ENCODE measurements at regions not wholly inside any gene's neighbourhood (a gene's known extent, or its start where the extent isn't known, plus 50 kb on each side); places are given as distances from the start of the nearest gene placed in this dataset.

DNA sequence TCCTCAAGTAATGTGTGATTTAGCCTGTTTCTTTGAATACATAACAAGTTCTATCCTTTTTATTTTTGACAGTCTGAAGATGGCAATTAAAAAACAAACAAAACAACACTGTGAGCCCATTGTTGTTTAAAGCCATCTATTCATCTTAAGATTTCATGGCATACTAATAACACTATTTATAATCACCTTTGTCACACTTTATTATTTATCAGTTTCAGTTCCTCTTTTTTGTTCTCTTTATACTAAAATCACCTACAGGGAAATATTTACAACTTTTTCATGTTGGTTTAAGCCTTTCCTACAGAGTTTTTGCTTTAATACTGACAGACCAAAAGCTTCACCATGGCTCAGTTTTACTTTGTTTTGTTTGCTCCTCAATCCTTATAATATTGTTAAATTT, 247.4 kb upstream of the CTSO start:
- DNase-seq, result no peak

DNA sequence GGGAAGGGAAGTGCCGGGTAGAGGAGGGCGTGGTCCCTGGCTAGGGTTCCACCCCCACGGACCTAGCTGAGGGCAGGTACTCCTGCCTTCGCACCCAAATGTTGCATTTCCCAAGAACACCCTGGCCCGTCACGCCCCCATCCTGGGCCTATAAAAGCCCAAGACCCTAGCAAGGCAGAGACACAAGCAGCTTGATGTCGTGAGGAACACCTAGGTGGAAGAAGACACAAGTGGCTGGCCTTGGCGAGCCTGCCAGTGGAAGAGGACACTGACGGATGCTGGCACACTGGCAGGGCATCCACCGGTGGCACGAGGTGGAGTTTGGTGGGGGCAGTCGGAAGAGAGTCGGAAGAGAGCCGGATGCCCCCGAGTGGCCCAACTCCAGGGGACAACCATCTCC, 244.8 kb upstream of the CTSO start:
- no peak for DNase-seq

DNA sequence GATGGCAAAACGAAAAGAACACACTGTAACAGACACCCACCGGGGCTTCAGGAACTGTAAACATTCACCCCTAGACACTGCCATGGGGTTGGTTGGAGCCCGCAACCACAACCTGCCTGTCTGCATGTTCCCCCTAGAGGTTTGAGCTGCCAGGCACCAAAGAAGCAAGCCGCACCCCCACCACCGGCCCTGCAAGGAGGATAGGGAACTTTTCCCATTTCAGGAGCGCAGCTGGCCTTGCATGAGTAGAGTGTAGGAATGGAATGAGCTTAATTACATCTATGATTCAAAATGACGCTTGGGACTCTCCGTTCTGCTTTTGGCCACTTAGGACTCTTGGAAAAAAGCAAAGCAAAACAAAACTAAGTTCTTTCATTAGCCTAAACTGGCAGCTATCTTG, 243.6 kb upstream of the CTSO start:
- DNase-seq, result no peak

DNA sequence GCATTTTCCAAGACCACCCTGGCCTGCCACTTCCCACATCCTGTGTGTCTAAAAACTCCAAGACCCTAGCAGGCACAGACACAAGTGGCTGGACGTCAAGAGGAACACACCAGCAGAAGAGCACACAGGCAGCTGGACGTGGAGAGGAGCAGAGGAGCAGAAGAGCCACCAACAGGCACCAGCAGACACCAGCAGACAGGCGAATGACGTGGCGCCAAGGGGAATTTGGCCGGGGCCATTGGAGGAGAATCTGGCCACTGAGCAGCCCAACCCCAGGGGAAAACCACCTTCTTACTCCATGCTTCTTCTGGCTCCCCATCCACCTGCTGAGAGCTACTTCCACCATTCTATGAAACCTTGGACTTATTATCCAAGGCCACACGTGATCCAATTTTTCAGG, 243.1 kb upstream of the CTSO start:
- no peak for DNase-seq

DNA sequence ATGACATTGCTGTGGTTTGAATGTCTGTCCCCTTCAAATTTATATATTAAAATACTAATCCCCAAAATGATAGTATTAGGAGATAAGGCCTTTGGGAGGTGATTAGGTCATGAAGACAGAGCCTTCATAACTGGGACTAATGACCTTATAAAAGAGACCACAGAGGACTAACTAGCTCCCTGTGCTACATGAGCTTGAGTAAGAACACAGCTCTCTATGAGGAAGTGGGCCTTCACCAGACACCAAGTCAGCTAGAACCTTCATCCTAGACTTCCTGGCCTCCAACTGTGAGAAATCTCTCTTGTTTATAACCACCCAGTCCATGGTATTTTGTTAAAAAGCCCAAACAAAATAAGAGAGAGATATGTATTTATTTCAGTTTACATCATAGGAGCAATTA, 242.2 kb upstream of the CTSO start:
- DNase-seq, result no peak

DNA sequence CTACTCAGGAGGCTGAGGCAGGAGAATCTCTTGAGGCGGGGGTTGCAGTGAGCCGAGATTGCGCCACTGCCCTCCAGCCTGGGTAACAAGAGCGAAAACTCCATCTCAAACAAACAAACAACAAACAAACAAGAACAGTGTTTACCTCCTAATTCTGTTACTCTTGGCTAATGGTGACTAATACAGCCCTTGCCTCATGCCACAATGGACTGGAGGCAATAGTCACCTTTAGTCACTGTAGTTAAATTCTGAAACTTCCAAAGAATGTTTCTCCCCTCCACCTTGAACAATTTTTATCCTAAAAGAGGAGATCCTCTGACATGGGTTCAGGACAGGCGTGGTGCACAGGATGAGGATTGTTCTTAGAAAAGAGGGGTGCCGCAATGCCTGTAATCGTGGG, 241.2 kb upstream of the CTSO start:
- no peak for DNase-seq

DNA sequence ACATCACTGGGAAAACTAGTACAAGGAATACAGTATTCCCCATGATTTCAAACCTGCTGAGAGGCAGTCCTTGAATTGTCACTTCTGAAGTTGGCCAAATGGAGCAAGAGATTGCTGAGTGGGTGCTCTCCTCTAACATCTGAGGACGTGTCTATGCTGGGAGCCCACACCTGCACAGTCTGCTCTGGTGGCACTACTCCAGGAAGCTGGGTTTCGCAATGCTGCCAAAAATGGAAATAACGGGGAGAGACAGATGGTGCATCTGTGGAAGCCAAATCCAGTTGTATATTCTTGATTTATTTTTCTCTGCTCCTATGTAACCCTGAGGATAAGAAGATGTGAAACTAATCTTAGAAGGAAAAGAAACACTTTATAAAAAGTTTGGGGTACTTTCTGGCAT, 240.1 kb upstream of the CTSO start:
- DNase-seq, result no peak

DNA sequence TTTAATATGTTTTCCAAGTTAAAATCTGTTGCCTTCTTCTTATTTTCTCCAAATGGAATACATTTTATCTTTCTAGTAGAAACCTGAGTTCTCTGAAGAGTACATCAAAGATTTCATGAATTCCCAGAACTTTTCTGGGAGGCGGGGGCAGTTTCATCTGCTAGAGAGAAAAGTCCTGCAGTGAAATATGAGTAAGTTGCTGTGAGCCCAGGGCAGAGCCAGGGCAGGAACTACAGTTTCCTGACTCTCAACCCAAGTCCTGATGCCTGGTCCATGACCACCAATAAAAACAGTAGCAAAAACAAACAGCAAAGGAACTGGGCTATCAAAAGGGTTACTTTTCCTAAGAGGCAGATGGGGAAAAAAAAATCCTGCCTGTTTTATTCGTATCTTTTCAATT, 239.4 kb upstream of the CTSO start:
- no peak for DNase-seq

DNA sequence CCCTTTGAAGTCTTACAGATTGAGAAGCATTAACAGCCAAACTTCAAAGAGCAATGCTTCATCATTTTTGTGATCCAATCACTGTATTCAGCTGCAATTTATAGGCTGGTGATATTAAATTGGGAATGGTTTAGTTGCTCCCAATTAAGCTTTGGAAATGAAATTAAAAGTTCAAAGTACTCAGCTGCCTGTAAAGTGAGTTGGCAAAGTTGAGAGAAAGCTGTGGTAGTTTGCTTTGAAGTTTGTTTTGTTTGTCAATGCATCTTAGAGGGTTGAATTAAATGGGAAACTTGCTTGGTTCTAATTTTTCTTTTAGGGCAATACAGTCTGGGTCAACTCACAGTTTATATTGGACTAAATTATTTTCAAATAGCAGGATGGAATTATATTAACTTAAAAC, 238.4 kb upstream of the CTSO start:
- no peak for DNase-seq

DNA sequence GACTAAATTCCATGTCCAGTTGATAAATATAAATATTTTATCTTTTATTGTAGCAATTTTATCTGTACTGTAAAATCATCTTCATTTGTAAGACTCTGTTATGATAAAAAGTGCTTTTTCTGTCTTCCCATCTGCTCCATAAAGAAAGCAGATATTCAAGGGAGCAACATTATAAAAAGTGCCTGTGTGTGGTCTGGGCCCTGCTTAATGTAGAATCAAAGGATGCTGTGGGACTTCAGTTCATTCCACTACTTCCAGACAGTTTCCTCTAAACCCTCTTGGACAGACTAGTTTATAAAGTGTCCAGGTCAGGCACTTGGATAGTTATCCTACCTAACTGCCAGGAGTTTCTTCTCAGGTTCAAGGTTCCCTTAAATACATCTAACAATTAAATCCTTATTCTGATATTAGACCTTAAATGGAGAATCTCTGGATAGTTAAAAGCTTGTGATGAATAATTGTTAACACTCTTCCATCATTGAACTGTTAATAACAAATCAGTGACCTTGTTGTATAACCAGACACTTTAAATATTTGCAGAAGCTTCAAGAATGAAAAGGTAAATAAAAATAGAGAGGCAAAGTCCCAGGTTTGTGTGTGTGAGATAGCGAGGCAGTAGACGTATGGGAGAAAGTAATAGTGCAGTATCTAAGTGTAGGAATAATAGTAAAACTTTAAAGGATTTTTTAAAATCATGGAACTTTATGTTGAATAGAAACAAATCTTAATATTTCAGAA, 237.5 kb upstream of the CTSO start:
- DNase-seq, result no peak

DNA sequence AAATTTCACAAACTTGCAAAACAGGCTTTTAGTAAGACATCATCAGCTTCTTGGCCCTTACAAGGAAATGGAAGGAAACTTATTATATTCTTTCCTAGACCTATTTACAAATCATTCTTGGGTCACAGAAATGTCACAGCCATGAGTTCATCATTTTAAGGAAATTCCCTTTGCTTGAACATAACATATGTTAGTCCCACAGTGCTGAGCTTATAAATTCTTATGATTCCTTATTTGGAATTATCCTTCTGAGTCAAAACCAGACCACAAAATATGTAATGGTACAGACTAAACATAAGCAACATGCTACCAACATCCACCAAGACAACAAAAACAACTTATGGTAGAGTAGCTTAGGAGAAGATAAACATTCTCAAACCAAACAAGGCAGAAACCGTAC, 236.9 kb upstream of the CTSO start:
- no peak for DNase-seq

DNA sequence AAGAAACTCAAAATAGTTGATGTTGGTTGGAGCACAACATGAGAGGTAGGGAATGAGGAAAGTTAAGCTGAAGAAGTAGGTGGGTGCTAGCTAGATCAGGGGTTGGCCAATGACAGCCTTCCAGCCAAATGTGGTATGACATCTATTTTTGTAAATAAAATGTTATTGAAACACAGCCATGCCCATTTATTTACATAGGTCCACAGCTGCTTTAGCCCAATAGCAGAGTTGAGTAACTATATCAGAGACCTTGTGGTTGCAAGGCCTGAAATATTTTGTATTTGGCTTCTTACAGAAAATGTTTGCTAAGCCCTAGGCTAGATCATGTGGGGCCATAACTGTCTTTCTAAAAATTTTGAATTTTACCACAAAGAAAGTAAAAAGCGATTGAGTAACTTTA, 234.9 kb upstream of the CTSO start:
- DNase-seq, result no peak

DNA sequence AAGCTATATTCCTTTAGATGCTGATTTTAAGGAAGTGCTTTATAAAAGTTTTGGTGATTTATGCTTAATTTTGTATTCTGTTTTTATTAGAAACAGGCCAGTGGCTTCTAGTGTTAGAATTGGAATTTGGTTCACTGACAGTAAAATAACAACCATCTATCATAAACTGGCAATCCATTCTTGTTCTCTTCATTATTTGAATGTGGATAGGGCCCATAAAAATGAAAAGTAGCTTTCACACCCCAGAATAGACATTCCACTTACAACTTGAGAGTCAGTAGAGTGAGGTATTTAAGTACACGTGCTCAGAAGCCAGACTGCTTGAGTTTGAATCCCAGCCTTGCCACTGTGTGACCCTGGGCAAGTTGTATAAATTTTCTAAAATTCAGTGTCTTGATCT, 232.4 kb upstream of the CTSO start:
- DNase-seq, result no peak

DNA sequence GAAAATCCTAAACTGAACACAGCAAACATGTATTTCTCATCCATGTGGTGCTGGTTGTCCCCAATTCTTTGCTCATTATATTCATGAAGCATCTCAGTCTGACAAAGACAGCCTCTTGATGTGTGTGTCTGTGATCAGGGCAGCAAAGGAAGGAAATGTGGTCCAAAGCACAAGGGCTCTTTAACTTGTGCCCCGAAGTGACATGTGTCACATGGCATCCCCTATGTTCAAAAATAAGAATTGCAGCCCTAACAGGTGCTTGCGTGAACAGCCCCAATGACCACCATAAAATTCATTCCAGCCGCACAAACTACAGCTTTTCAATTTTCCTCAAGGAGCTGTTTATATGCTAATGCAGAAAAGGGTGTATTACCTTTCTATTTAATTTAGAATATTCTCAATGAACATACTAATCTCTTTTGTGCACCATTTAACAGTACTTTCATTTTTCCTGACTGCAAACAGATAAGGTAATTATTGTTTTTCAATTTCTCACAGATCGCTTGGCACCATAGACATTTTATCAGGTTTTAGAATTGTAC, 231.9 kb upstream of the CTSO start:
- DNase-seq, result no peak

DNA sequence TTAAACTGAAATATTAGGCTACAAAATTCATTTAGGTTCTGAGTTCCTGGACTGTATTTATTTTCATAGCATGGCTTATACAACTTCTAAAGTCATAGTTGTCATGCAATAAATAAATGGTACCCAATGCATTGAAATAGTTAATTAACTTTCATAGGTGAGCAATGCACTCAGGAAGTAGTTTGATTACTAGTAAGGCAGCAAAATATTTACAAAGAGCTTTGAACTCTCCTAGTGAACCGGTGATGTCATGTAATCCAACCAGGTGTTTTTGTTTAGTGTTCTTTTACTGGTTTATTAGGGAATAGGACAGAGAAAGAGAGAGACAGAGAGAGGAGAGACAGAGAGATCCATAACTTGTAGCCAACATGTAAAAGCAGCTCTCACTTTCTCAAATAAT, 228.6 kb upstream of the CTSO start:
- DNase-seq, result no peak

DNA sequence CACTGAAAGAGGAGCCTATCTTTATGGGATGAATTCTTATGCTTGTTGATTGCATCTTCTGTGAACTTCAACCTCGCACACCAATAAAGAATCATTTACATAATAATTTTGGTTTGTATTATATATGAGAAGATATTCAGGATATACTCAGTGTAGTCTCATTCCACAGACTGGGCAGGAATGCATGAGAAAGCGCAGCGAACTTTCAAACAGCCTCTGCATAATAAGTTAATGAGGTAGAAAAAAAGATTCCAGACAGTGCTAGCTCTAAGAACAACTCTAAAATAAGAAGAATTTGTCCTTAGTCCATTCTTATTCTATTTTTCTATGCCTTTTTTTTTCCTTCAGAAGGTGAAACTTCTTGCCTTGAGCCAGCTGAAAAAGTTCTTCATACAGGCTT, 224.3 kb upstream of the CTSO start:
- no peak for DNase-seq

DNA sequence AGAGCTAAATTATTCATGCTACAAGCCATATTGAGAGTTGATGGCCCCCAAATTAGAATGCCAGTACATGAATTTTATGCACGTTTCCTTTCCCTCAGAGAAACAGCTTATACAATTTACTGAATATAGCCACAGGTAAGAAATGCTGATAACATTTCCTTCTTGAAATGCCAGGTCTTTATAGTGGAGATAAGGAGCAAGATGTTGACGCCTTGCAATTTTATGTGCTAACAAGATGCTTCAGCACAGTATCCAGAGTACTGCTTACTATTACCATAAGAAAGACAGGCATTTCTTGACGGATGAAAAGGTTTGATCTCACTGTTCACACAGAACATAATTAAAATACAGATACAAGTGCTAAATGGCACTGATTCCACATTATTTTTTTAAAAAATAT, 223.2 kb upstream of the CTSO start:
- no peak for DNase-seq

DNA sequence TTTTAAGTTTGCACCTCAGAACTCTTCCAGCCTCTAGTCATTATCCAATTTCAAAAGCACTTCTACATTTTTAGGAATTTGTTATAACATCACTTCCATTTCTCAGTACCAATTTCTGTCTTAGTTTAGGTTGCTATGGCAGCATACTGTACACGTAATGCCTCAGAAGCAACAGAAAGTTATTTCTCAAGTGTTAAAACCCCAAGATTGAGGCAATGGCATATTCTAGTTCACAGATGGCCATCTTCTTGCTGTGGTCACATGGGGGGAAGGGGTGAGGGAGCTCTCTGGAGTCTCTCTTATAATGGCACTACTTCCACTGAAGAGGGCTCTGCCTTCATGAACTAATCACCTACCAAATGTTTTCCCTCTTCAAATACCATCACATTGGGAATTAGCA, 220.3 kb upstream of the CTSO start:
- DNase-seq, result no peak

DNA sequence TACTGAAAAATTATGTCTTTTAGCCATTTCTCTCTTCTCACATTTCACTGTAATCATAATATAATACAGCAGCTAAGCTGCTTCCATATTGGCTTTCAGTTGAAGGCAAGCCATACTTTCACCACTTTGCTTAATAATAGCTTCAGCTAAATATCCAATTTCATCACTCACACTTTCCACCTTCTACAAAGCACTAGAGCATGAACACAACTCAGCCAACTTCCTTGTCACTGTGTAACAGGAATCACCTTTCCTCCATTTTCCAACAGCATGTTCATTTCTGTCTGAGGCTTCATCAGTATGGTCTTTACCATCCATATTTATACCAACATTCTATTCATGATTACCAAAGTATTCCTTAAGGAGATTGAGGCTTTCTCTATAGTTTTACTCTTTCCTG, 219.8 kb upstream of the CTSO start:
- no peak for DNase-seq

DNA sequence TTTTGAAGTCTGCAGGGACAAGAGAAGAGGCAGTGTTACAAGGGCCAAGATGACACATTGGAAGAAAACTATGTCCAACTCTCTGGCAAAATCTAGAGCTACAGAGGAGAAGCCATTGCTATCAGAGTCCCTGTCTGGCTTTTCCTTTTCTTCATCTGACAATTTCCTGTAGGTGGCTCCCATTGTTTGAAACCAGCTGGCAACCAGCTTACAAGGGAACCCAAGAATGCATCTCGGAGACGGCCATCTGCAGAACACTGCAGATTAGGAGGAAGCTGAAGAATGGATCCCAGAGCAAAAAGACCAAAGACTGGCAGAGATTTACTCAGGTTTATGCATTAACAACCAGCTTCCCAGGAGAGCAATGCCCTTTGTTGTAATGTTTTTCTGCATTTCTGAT, 216.2 kb upstream of the CTSO start:
- DNase-seq, result no peak

DNA sequence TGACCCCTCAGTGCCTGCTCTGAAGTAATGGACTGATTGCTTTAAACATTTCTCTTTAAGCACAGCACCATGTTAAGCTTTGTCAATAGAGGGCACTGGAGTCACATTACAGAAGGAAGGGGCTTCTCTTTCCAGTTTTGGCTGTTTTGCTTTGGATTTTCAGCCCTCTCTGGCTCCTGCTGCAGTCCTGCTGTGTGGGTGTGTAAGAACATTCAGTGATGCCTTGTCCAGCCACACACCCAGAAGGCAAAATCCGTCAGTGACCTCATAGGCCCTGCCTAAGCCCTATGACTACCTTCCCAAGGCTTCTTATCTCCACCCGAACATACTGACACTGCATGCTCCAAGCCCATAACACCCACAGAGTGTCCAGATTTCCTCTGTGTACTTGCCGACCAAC, 215.3 kb upstream of the CTSO start:
- DNase-seq, result peak; percentile 42

DNA sequence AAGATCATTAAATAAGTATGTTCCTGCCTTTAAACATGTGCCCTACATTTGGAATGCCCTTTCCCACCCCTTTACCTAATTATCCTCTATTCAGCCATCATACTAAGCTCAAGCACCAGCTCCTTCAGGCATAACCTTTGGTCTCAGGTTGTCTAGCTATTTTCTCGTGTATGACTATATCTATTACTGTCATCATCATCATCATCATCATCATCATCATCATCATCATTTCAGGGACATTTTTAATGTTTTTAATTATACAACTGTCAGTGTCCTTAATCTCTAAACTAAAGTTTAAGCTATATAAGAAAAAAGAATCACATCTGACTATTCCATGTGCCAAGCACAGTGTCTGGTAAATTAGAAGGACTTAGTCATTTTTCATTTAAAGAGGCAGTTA, 214.6 kb upstream of the CTSO start:
- no peak for DNase-seq

DNA sequence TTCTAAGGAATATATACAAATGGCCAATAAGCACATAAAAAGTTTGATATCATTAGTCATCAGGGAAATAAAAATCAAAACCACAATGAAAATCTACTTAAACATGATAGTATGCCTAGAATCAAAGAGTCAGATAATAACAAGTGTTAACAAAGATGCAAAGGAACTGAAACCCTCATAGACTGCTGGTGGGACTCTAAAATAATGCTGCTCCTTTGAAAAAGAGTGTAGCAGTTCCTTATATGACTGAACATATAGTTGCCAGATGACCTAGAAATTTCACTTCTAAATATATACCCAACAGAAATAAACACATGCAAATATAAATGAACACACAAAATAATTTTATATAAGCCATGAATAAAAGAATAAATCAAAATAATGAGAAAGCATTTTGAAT, 205.1 kb upstream of the CTSO start:
- DNase-seq, result no peak

DNA sequence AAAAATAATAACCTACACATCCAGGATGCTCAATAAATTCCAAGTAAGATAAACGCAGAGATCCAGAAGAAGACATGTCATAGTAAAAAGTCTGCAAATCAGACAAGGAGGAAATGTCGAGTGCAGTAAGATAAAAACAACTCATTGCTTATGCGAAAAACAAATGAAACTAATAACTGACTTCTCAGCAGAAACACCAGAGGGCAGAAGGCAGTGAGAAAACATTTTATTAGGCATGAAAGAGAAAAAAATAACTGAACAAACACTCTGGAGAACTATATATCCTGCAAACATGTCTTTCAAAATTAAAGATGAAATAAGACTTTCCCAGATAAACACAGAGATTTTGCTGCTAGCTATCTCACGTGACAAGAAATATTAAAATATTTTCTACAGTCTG, 201.3 kb upstream of the CTSO start:
- no peak for DNase-seq

DNA sequence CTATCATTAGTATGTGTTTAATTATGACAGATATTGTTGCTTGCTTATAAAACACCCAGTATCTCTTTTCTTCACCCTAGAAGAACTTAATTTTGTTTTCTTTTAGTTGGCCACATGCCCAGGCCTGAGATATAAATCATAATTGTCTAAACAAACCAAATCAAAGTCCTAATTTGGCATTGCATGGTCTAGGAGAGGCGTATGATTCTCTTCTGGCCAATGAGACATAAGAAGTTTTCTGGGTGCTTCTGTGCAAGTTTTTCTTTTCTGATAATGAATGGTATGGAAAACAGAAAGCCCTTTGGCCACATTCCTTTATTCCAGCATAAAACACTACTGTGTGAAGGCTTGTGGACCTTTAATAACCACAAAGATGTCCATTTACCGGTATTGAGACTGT, 192.9 kb upstream of the CTSO start:
- no peak for DNase-seq

DNA sequence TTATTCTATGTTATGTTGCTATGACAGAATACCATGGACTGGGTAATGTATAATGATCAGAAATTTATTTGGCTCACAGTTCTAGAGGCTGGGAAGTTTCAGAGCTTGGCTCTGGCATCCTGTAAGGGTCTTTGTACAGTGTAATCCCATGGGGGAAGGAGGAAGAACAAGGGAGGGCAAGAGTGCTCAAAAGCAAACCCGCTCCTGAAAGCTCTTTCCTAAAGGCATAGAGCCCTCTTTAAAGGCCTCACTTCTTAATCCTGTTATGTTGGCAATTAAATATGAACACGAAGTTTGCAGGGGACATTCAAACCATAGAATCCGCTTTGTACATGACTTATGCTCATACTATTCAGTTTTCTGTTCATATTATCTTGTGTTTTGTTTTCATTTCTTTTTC, 191.3 kb upstream of the CTSO start:
- no peak for DNase-seq

Data from retina (tissue), 1 donor.